T-helper 2 cell treated with Interferon-gamma antibody and Interleukin-4, amounts not matched to agents 100 ng/mL and 5 ng/mL, for 36 hours (primary cell): ENCODE measurements at regions not wholly inside any gene's neighbourhood (a gene's known extent, or its start where the extent isn't known, plus 50 kb on each side); places are given as distances from the start of the nearest gene placed in this dataset.

Experiments used
- intact Hi-C: fragments of 100-400 bp; cut with micrococcal nuclease; formaldehyde crosslinking; loops from one replicate; pipeline ENCODE4 v1.15.1; 2023

- intact Hi-C loops = loop anchor here (2.0 to 5.0 kb wide), 5 partner anchors 126 to 1299 kb away; partner anchors contain the start of genes ANGEL2, FLVCR1, NENF and PPP2R5A
Observed at GRCh38 chr1:212557739-212558692, 50.5 kb upstream of the ATF3 start.

DNA sequence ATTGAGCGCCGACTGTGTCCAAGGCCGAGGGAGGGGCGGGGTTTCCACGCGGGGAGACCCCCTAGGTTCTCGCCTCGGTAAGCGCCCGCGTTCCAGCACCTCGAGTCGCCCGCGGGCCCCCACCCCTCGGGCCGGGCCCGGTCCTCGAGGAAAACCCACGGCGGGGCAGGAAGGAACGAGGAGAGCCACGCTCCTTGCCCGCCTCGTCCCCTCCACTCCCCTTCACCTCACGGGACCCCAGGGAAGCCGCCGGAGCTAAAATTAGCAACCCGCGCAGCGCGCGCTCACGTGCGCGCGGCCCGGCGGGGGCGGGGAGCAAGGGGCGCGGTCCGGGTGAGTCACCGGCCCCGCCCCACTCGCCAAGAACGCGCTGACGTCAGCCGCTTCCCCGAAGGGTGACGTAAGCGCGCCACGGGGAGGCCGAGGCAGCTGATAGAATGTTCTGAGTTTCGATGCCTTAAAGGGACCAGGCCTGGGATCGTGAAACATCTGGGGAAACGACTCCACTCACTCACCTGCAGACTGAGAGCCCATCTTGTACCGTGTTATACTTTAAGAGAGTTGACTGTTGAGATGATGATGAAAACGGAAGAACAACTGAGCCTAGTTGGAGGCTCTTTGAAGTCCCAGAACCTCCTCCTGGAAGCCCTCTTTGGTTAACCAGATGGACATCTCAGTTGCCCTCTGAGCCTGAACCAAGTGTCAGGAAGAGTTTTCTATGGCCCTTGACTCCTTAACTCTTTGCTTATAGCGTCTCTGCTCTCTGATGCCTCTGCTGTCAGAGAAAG is 49.7 kb upstream of the ATF3 start:
- intact Hi-C loops = loop anchor here (1.0 to 5.0 kb wide), 7 partner anchors 37 to 1300 kb away; partner anchors contain the start of genes ANGEL2, ATF3, FLVCR1 and NENF
